Panc1 (cell line): ENCODE measurements at regions not wholly inside any gene's neighbourhood (a gene's known extent, or its start where the extent isn't known, plus 50 kb on each side); places are given as distances from the start of the nearest gene placed in this dataset.

Source experiments
- CTCF ChIP-seq: fragments of 450-650 bp; IDR thresholded peaks from 2 replicates; pipeline ENCODE4 v1.5.1; 2017; ENCODE audit warnings: mild to moderate bottlenecking
- POLR2AphosphoS5 ChIP-seq: IDR thresholded peaks from 2 replicates; pipeline ENCODE4 v1.6.1; 2012; ENCODE audit warnings: mild to moderate bottlenecking, low read depth, low read length, moderate library complexity
- SIN3A ChIP-seq: IDR thresholded peaks from 2 replicates; pipeline ENCODE4 v1.6.1; 2012; ENCODE audit warnings: low read depth, mild to moderate bottlenecking, low read length, moderate library complexity, borderline replicate concordance; ENCODE audit not compliant: insufficient read depth
- TCF7L2 ChIP-seq: IDR thresholded peaks from 2 replicates; pipeline ENCODE4 v1.6.1; 2011; ENCODE audit warnings: mild to moderate bottlenecking, low read depth, low read length, inconsistent platforms

GRCh38 chr1:216903382-216903740, 180.1 kb upstream of the ESRRG start:
- TF ChIP-seq SIN3A (no peak), CTCF (no peak), TCF7L2 (no peak), POLR2AphosphoS5 (no peak)
